ENCODE measurements at regions not wholly inside any gene's neighbourhood (a gene's known extent, or its start where the extent isn't known, plus 50 kb on each side); places are given as distances from the start of the nearest gene placed in this dataset.
A peak's percentile ranks its signal among the peaks of the same experiment; 100 is the strongest.

DNA sequence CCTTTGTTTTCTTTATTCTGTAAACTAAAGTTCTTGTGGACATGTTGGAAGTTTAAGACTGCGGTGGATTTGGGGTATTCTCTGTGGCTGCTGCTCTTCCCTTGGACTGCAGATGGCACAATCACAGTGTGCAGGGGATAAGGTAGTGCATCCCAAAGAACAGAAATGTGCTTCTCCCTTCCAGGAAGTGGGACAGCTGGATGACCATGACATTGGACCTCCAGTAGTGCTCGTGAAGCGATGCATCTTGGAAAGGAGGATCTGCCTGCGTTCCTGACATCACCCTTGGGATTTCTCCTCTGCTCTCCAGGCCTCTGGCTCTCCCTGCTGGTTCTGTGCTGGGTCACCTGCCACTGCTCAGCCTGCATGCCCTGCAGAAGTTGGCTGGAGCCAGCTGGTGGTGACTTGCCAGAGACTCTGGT lies 109.9 kb downstream of the SLC4A3 start:
- TF ChIP-seq, protein P1, sequence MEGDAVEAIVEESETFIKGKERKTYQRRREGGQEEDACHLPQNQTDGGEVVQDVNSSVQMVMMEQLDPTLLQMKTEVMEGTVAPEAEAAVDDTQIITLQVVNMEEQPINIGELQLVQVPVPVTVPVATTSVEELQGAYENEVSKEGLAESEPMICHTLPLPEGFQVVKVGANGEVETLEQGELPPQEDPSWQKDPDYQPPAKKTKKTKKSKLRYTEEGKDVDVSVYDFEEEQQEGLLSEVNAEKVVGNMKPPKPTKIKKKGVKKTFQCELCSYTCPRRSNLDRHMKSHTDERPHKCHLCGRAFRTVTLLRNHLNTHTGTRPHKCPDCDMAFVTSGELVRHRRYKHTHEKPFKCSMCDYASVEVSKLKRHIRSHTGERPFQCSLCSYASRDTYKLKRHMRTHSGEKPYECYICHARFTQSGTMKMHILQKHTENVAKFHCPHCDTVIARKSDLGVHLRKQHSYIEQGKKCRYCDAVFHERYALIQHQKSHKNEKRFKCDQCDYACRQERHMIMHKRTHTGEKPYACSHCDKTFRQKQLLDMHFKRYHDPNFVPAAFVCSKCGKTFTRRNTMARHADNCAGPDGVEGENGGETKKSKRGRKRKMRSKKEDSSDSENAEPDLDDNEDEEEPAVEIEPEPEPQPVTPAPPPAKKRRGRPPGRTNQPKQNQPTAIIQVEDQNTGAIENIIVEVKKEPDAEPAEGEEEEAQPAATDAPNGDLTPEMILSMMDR (IDR thresholded peaks at IDR 0.05) = peak in 2 of 4 experiments; percentile 26 to 32
- no peak for TF ChIP-seq POLR2AphosphoS5 (IDR thresholded peaks at IDR 0.05)
